GM19035 (cell line): ENCODE measurements at regions not wholly inside any gene's neighbourhood (a gene's known extent, or its start where the extent isn't known, plus 50 kb on each side); places are given as distances from the start of the nearest gene placed in this dataset.

Source experiments
- ATAC-seq: cut with Tn5 transposase; IDR thresholded peaks from one replicate; pipeline ENCODE4 v1.9.1; 2021; ENCODE audit not compliant: unreplicated experiment

DNA sequence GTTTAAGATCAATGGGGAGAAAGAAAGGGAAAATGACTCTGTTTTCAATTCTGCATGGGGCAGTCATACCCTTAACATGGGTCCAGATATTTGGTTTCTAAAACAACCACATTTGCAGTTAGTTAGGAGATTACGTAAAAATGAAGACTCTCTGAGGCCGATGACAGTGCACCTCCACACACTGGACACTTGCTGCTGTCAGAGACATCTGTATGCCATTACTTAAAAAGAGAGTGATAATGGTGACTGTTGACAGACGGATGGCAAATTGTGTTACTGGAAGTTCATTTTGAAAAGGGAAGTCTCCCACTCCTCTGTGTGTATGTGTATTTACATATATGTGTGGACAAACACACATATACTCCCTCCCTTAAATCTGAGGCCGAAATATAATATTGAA, 304.5 kb upstream of the SEMA6D start:
- ATAC-seq: no peak

DNA sequence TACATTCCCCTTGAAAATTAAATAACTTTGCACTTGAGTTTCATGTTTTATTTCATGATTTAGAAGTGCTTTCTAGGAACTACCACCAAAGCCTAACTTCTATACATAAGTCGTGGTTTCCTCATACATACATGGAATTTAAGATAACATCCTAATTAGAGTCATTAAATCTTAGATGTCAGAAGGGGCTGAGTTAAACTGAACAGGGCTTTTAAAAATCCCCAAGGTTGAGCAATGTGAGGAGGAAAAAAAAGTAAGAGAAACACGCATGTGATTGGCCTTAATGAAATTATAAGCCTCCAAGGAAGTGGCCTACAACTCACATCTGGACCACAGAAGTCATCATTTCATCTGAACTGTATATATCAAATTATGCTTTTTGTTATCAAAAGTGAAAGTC, 303.1 kb upstream of the SEMA6D start:
- no peak for ATAC-seq

DNA sequence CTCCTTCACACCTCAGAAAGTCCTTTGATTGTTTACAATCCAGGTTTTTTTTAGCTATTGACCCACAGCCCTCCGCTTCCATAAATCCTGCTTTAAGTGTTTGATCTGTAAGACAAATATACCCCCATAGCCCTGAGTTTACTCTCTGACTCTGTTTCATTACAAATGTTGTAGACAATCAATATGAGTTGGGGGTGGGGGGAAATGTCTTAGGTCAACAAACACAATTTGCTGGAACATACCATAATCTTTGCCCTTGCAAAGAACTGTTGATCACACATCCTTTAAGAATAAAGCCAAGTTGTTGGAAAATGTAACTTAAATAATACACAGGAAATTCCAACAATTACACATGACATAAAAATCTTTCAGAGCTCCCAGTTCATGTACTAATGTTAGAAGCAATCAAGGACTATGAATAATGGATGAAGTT, 301.8 kb upstream of the SEMA6D start:
- no peak for ATAC-seq

DNA sequence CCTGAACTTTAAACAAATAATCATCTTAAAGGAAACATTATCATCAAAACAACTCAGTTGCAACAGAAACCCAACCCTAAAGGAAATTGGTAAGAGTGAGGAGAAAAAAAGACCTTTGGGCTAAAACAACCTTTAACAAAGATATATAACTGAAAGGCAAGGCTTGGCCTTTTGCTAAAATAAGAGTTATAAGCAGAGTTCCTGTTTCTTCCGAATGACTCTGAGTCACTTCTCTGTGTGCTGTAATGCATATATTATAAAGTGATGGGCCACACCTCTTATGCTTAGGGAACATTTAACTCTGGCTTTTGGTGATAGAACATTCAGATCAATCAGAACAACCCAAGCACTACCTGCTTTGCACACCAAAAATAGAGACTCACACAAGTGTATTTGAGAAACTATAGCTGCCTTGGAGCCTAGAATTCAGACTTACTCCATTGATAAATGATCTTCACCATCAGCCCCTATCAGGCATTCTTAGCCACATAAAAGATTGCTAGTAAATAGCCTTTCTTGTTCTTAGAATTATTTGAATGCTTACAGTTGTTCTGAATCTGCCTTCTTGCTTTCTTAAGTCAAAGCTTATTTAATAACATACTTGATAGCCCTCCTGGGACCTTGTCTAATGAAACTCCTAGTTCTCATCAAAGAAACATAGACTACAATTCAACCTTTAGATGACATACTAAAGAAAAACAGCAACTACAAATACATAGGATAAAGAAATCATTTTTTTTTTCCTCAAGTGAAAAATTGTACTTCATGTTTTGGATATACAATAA, 294.2 kb upstream of the SEMA6D start:
- no peak for ATAC-seq

DNA sequence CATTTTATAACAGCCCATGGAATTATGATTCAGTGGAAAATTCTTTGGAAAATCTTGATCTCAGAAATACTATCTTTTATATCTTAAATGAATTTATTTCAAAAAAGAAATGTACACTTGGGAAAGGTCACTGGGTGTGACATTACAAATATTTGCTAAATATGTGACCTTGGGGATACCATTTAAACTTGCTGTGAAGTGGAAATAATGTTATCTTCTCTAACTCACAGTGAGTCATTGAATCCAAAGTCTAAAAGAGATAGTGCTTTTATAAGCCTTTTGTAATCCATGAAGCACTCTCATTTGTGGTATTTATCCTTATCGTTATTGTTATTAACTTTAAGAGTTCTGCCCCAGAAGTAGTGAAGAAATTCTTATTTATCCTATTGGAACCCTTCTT, 289.8 kb upstream of the SEMA6D start:
- ATAC-seq: no peak

DNA sequence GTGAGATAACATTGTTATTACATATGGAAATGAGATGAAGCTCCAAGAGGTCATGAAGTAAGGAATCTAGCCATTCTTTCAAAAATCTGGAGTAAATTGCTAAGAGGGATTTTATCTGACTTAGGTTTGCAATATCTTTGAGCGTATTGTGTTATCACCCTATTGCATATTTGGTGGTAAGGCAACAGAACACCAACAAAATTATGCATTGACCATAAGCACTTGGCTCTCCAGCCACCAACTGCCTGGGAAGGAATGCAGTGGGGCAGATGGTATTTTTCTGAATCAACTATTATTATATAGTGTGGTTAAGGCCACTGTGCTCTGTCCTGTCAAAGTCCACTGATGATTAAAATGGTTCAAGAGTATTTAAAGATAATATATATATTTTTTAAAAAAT, 287.9 kb upstream of the SEMA6D start:
- no peak for ATAC-seq

DNA sequence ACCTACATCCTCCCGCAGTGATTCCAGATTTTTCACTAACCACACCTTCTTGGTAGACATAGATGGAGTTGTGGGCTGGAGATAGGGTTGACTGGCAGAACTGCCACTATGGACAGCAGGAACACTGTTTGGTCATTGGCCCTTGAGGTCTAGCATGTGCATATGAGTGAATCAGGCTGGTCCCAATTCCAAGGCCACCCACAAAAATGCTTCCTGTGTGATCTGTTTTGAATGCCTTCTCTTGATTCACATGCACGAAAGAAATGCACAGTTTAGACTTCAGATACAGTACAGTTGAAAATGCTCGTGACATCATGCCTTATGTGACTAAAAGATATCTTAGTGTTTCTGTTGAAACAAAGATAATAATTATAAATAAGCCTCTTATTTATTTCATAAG, 285.8 kb upstream of the SEMA6D start:
- no peak for ATAC-seq

DNA sequence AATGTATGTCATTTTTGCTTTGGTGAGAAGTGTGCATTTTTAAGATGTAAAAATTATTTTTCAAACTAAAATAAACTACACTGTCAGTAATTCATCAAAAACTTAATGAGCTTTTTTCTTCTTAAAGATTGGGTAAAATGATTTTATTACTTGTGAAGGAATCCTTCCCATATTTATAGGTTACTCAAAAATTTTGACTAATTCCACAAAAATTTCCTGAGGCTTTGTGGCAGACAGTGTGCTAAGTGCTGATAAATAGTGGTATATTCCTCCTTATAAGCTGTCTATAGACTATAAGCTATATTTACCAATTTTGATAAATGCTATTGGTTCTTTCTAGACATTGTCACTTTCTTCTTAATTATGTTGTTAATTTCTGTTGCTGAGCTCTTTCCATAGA, 284.5 kb upstream of the SEMA6D start:
- no peak for ATAC-seq

DNA sequence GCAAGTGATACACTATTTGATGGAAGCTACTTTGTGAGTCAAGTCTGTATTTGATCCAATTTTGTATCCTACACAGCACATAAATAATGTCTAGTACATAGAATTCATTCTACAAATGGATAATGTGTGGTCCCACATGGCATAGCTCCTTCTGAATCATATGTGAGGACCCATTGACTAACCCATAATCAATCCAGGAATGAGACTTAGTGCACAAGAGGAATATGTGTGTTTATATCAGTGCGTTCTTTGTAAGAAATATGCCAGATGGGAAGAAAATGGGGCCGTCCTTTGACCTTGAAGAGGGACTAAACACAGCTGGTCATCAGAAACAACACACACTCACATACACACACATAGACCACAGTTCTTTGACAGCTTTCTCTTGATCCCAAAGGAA, 282.7 kb upstream of the SEMA6D start:
- no peak for ATAC-seq

DNA sequence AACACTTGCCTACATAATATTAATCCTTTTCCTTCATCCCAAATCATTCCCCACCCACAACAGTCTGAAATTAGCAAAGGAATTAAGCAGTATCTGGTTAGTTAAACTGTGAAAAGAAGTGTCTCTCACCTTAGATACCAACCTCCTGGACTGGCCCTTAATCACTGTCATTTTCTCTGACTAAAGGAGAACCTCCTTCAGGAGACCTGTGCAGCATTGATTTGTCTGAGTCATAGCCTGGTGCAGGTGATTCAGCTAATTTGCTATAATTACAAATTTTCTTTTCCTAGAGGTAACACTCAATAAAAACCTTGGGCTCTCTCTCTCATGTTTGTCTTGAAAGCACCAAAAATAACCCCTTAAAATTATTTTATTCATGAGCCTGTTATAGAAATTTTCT, 279.8 kb upstream of the SEMA6D start:
- ATAC-seq: no peak

DNA sequence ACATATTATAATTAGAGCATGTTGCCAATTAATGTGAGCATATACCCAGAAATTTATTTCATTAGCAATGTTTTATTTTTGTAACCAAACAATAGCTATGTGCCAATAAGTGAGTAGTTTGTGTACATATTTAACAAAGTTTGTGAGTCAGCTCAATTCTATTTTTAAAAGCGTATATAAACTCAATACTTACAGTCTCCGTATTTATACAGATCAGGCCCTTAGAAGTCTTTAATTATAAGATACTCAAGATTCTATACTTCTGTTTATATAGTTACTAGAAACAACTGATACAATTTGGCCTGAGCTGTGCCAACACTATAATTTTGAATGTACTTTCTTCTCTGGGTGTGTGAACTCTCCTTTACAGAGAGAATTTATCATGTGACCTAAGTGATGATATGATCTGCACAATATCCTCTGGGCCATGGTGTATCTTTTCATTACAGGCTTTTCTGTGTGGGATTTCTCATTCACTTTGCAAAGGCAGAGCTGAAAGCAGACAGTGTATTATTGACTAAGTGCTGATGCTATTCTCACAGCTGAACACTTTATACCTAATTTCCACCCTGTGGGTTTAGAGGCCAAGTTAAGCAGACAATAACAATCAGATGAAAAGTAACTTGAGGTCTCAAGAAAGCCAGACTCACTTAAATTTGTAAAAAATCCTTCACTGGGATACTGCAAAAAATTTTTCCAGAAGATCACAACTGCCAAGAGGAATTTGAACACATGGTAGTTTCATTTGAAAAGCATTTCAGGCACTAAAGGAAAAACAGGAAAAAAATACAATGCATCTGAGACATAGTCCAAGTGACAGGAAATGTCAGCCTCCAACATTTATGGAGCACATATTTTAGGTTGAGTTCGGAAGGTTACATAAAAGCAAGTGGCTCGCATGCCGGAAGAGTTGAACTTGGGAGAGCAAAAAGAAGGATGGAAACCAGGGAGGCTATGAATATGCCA, 277.9 kb upstream of the SEMA6D start:
- no peak for ATAC-seq

DNA sequence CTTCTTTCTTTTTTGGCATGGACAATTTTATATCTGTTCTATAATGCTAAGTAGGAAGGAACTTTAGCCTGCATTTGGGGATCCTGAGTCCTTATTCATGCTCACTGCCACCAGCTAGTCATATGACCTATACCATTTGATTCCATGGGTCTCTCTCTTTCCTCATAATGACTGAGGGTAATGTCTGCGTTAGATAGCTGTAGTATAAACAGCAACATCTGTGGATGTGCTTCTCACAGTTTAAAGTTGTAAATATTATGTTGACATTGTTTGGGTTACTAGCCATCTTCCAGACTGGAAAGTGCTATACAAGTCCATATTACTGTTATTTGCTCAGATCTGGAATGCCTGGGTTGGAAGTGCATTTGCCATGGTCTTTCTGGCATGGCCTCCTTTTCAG, 274.9 kb upstream of the SEMA6D start:
- no peak for ATAC-seq

DNA sequence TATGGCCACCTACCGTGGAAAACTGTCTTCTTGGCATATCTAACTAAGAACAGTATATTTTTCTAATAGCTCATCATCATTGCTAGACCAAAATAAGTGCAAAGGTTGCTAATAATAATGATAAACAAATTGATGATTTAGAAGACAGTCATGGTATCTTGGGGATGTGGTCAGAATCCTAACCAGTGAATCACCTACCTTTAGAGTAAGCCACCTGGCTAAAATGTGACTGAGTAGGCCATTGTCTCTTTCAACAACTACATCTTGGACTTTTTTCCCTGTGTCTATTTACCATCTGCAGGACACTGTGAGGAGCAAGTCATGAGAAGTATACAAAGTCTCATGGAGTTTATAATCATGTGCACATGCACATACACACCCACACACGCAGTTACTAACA, 273.5 kb upstream of the SEMA6D start:
- ATAC-seq: no peak

DNA sequence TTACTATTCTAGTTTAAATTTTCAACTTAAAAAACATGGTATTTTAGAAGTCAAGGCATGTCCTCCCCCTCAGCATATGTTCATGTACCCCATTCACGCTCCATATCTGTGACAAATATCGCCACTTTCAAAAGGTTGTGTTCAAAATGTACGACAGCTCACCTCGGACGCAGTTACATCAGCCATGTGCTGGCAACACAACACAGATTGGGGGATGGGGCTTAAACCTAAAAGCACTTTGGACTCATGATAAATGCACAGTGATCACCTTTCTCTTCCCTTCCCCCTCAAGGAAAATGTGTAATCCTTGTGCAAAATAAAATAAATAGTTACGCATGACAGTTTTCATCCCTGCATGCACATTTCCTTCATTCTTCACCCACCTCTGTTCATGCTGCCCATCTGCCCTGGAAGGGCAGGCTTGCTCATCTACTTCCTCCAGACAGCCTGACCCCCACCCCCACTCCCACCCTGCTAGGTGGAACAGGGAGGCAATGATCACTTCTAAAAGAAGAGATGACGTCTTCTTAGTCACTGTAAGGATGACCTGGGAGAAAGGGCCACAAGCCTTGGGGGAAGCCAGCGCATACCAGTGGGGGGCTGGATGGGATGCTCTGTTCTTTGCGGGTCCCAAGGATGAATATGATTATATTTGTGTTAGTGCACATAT, 271.4 kb upstream of the SEMA6D start:
- ATAC-seq: no peak

DNA sequence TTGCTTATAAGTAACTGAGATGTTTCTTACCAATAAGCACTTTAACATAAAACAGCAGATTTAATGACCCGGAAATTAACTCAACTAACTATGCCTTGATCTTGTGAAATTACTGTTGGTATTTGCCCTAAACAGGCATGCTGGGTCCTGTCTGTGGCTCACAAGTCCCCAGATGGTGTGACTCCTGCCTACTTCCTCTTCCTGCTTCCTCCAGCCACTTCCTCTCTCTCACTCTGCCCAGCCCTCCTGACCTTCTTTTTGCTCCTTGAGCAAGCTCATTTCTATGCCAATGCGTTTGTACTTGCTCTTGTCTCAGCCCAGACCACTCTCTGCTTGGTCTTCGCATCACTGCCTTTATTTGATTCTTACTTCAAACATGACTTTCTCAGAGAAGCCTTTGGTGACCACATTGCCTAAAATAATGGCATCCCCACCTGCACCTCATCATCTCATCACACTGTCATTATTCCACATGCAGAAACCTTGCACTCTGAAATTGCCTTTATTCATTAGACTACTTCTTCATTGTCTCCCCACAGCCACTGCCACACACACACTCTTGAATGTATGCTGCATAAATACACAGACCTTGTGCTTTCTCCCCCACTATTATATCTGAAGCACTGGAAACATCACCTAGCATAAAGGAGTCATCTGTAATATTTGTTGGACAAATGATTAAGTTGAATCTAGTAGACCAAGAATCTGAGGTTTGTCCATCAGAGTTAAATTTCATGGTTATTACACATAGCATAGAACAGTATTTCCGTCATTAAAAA, 256.3 kb upstream of the SEMA6D start:
- no peak for ATAC-seq

DNA sequence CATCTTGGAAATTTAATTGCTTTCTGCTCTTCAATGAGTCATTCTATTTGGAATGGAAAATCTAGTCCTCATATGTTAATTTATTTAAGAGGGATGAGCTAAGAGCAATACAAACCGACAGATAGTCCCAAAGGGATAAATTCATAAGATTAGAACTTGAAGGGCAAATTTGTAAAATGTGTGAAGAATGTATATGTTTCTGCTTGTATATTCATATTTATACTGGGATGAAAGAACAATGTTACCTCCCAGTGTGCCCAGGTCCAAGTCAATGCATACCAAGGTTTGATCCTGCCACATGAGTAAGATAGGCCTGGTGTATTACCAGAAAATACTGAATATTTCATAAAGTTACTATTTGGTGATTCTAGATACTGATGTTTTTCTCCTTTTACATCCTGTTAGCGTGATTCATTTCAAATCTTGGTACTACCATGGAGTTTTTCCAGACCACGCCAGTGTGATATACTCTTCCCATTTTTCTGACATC, 255.6 kb upstream of the SEMA6D start:
- no peak for ATAC-seq

DNA sequence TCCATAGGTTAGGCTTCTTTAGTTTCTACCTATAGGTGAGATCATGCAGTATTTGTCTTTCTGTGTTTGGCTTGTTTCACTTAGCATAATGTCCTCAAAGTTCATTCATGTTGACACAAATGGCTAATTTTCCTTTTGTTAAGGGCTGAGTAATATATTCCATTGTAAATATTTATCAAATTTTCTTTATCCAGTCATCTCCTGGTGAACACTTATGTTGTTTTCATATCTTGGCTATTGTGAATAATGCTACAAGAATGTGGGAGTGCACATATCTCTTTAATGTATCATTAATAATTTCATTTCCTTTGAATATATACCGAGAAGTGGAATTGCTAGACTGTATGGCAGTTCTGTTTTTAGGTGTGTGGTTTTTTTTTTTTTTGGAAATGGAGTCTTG, 250.9 kb upstream of the SEMA6D start:
- no peak for ATAC-seq

DNA sequence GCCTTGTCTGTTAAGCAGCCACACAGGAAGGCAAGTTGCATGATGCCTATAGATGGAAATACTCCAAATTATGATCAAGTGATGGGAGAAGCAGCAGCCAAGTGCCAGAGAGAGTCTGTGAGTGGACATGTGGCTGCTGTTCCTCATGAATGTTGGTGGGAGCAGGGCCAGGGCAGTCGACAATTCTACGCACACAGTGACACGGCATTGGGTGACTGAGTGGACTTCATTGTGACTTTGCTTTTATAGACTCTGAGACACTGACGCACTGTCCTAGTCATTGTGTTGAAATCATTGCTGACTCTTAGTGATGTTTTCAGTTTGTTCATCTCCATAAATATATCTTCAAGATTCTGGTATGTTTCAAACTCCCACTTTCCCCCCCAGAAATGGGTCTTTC, 246.3 kb upstream of the SEMA6D start:
- no peak for ATAC-seq

DNA sequence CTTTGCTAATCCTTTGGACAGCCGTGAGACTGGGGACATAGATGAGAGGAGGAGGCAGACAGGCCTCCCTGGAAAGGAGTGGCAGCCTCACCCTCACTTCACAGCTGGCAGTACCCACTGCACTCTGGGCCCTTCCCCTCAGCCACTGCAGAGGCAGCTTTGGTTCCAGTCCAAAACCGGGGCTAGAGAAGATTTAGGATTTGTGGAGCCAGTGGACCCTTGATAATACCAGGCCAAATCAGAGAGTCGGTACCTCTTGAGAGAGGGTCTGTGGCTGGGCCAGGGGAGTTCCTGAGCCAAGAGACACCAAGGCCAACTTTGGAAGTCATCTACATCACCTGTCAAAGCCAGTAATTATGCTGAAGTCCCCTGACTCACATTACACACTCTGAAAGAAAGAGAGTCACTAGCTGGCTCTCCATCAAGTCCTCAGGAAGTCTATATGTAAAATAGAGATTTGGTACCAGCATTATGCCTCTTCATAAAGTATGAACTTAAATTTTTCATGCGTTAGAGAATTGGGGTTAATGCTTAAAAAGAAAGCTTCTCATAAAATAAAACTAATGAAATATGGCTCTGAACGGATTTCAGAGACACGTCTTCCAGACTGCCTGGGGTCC, 244.1 kb upstream of the SEMA6D start:
- ATAC-seq: no peak

DNA sequence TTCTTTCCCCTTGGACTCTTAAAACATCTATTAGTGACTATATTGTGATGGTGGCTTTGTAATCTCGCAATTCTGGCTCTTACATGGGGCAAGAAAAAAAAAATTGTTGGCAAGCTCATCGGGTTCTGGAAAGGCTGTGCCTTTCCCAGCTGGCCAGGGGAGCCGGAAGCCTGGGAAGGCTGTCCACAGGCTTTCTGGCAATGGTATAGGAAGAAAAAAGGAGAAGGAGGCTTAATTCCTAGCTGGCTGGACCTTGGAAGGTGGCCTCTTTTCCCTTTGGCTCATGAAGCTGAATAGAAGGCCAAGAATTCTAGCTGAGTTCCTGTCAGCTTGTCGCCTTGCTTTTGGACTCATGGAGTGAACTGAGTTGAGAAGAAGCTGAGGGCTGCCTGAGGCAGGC, 243.5 kb upstream of the SEMA6D start:
- no peak for ATAC-seq
